HFFc6 (cell line): ENCODE measurements at regions not wholly inside any gene's neighbourhood (a gene's known extent, or its start where the extent isn't known, plus 50 kb on each side); places are given as distances from the start of the nearest gene placed in this dataset.

ENCODE experiments used
- DNase-seq: peaks from one replicate; pipeline ENCODE4 v3.0.0-alpha.2; 2018
- H3K27ac Mint-ChIP-seq: 2 replicates; pipeline ENCODE4 v1.8.0; 2020; ENCODE audit warnings: mild to moderate bottlenecking, mixed read lengths
- H3K27me3 Mint-ChIP-seq: 2 replicates; pipeline ENCODE4 v1.8.0; 2021; ENCODE audit warnings: mild to moderate bottlenecking, moderate library complexity, mixed read lengths; ENCODE audit not compliant: insufficient read depth
- H3K36me3 Mint-ChIP-seq: 2 replicates; pipeline ENCODE4 v1.8.0; 2021; ENCODE audit warnings: low read depth, mixed read lengths
- H3K4me1 Mint-ChIP-seq: 2 replicates; pipeline ENCODE4 v1.8.0; 2020; ENCODE audit warnings: low read depth, mixed read lengths
- H3K4me3 Mint-ChIP-seq: 2 replicates; pipeline ENCODE4 v1.8.0; 2020; ENCODE audit warnings: mild to moderate bottlenecking, moderate library complexity, mixed read lengths
- H3K9me3 Mint-ChIP-seq: 2 replicates; pipeline ENCODE4 v1.8.0; 2020; ENCODE audit warnings: mild to moderate bottlenecking, mixed read lengths
- TF ChIP-seq, protein P1 (sequence below): fragments of 200-600 bp; sonication (generic); IDR thresholded peaks from 2 replicates; pipeline ENCODE4 v1.5.0; 2021; ENCODE audit warnings: antibody characterized with exemption, mild to moderate bottlenecking

DNA sequence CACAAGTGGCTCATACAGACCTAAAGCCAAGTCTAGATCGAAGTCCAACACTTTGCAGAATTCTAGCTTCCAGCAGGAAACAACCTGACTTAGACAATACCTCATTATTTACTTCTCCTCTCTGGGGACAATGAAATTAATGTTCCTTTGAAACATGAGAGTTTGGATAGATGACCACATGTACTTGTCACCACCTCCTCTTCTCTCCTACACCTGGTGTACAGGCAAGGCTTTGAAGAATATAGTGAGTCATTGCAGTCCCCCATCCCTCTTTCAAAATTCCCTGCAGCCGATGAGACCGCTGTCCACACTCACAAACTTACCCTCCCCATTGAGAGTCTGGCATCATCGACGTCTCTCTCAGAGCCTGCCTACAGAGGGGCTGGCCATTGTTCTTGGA is 189.0 kb upstream of the HES1 start:
- H3K27me3 Mint-ChIP-seq = peaks cover 18% of the 10 kb centered on the region
- H3K4me1 Mint-ChIP-seq = no peaks in the 10 kb centered on the region
- no peak overlapping the region for H3K27ac Mint-ChIP-seq
- TF ChIP-seq, protein P1, sequence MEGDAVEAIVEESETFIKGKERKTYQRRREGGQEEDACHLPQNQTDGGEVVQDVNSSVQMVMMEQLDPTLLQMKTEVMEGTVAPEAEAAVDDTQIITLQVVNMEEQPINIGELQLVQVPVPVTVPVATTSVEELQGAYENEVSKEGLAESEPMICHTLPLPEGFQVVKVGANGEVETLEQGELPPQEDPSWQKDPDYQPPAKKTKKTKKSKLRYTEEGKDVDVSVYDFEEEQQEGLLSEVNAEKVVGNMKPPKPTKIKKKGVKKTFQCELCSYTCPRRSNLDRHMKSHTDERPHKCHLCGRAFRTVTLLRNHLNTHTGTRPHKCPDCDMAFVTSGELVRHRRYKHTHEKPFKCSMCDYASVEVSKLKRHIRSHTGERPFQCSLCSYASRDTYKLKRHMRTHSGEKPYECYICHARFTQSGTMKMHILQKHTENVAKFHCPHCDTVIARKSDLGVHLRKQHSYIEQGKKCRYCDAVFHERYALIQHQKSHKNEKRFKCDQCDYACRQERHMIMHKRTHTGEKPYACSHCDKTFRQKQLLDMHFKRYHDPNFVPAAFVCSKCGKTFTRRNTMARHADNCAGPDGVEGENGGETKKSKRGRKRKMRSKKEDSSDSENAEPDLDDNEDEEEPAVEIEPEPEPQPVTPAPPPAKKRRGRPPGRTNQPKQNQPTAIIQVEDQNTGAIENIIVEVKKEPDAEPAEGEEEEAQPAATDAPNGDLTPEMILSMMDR = no peak
- no peak overlapping the region for H3K4me3 Mint-ChIP-seq
- no peaks in the 10 kb centered on the region for H3K36me3 Mint-ChIP-seq
- no peak for DNase-seq
- H3K9me3 Mint-ChIP-seq = no peaks in the 10 kb centered on the region

DNA sequence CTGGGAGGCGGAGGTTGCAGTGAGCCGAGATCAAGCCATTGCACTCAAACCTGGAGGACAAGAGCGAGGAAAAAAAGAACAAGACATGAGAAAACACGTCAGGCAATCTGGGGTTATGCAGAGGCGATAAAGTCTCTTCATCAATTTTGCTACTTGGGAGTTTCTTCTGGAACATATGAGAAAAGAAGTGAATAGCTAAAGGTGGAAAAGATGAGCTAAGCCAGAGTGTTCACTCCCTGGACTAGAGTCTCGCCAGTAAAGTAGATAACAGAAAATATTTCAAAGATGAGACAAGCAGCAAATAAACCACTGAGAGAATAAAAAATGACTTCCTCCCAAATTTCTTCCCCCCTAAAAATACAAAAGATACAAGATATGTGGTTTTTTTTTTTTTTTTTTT is 188.4 kb upstream of the HES1 start:
- Mint-ChIP-seq H3K4me1 (no peaks in the 10 kb centered on the region), H3K27ac (no peak overlapping the region), H3K36me3 (no peaks in the 10 kb centered on the region), H3K9me3 (no peaks in the 10 kb centered on the region), H3K27me3 (peaks cover 16% of the 10 kb centered on the region), H3K4me3 (no peak overlapping the region)
- DNase-seq = no peak
- TF ChIP-seq, protein P1 = no peak

DNA sequence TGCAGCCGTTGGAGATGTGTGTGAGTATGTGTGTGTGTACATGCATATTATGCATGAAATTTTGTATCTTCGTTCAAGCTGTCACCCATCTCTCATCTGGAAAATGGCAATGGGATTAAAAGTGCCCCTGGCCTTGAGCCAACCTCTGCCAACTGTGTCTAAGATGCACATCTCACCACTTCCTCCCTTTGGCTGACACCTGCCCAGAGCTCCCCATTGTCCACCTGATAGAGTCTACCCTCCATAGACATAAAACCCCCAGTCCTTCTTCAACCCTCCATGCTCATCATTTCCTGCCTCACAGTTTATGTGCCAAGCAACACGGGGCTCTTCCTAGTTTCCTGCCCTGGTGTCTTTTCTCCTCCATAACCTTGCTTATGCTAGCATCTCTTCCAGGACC is 187.5 kb upstream of the HES1 start:
- TF ChIP-seq, protein P1 = no peak
- DNase-seq = no peak
- Mint-ChIP-seq H3K9me3 (no peaks in the 10 kb centered on the region), H3K27me3 (peaks cover 18% of the 10 kb centered on the region), H3K4me3 (no peak overlapping the region), H3K36me3 (no peaks in the 10 kb centered on the region), H3K4me1 (no peaks in the 10 kb centered on the region), H3K27ac (no peak overlapping the region)

DNA sequence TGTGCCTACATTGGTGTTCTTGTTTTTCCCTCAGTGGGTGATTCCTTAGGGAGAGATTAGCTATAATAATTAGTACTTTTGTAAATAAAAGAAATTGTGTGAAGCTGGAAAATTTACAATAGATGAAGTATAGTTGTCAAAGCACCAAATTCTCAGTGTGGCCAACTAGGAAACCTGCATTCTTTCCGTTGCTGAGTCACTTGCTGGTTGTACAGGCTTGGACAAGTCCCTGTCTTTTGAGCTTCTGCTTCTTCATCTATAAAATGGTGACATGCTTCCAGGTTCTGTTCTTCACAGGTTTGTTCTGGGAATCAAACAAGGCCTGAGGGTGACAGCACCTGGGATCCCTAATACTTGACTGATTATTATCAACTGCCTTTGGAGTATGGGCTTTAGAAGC is 184.1 kb upstream of the HES1 start:
- DNase-seq = no peak
- TF ChIP-seq, protein P1 = no peak
- Mint-ChIP-seq H3K27me3 (peaks cover 13% of the 10 kb centered on the region), H3K36me3 (no peaks in the 10 kb centered on the region), H3K4me3 (no peak overlapping the region), H3K4me1 (no peaks in the 10 kb centered on the region), H3K9me3 (peaks cover 15% of the 10 kb centered on the region), H3K27ac (no peak overlapping the region)

DNA sequence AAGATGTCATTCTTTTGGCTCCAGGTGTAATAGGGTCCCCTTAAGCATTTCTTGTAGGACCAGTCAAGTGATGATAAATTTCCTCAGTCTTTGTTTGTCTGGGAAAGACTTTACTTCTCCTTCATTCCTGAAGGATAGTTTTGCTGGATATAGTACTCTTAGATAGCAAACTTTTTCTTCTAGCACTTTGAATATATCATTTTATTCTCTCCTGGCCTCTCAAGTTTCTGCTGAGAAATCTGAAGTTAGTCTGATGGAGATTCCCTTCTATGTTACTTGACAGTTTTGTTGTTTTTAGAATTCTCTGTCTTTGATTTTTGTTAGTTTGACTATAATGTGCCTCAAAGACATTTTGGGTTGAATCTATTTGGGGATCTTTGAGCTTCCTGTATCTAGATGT is 181.2 kb upstream of the HES1 start:
- TF ChIP-seq, protein P1 = no peak
- Mint-ChIP-seq H3K4me3 (no peak overlapping the region), H3K27me3 (peaks cover 15% of the 10 kb centered on the region), H3K4me1 (no peaks in the 10 kb centered on the region), H3K9me3 (peaks cover 15% of the 10 kb centered on the region), H3K27ac (no peak overlapping the region), H3K36me3 (no peaks in the 10 kb centered on the region)
- DNase-seq = no peak

DNA sequence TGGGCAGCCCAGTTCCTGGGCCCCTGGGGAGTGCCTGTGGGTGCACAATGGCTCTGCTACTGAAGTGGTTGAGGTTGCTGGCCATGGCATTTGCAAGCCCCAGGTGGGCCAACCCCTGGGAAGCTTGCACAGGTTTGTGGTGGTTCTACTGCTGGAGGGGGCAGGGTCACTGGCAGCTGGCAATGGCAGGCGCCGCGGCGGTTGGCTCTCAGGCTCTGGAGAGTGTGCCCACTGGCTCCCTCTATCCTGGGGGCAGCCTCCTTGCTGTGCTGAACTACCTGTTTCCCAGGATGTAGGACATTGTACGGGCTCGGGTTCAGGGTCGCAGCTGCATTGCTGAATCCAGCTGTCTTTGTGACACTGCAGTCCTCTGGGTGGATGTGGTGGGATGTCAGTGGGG is 180.2 kb upstream of the HES1 start:
- Mint-ChIP-seq H3K27ac (no peak overlapping the region), H3K4me1 (no peaks in the 10 kb centered on the region), H3K27me3 (peaks cover 17% of the 10 kb centered on the region), H3K9me3 (peaks cover 15% of the 10 kb centered on the region), H3K36me3 (no peaks in the 10 kb centered on the region), H3K4me3 (no peak overlapping the region)
- no peak for DNase-seq
- TF ChIP-seq, protein P1 = no peak
